Nephron progenitor cell (in vitro differentiated cells): ENCODE measurements at regions not wholly inside any gene's neighbourhood (a gene's known extent, or its start where the extent isn't known, plus 50 kb on each side); places are given as distances from the start of the nearest gene placed in this dataset.

Experiments used
- DNase-seq: peaks from one replicate; pipeline ENCODE4 v3.0.0; 2021
- H3K27ac Mint-ChIP-seq: 2 replicates; pipeline ENCODE4 v1.8.0; 2021; ENCODE audit warnings: mild to moderate bottlenecking, moderate library complexity, mixed read lengths
- H3K27me3 Mint-ChIP-seq: 2 replicates; pipeline ENCODE4 v1.8.0; 2021; ENCODE audit warnings: mild to moderate bottlenecking, low read depth, mixed read lengths; ENCODE audit not compliant: poor library complexity
- H3K36me3 Mint-ChIP-seq: 2 replicates; pipeline ENCODE4 v1.8.0; 2021; ENCODE audit warnings: low read depth, mixed read lengths
- H3K4me1 Mint-ChIP-seq: 2 replicates; pipeline ENCODE4 v1.8.0; 2021; ENCODE audit warnings: mixed read lengths
- H3K4me3 Mint-ChIP-seq: 2 replicates; pipeline ENCODE4 v1.8.0; 2021; ENCODE audit warnings: mild to moderate bottlenecking, moderate library complexity, mixed read lengths
- H3K9me3 Mint-ChIP-seq: 2 replicates; pipeline ENCODE4 v1.8.0; 2021; ENCODE audit warnings: mild to moderate bottlenecking, moderate library complexity, mixed read lengths
- TF ChIP-seq, protein P1 (sequence below): fragments of 200-600 bp; sonication (generic); IDR thresholded peaks from 2 replicates; pipeline ENCODE4 v1.5.0; 2021; ENCODE audit warnings: antibody characterized with exemption

DNA sequence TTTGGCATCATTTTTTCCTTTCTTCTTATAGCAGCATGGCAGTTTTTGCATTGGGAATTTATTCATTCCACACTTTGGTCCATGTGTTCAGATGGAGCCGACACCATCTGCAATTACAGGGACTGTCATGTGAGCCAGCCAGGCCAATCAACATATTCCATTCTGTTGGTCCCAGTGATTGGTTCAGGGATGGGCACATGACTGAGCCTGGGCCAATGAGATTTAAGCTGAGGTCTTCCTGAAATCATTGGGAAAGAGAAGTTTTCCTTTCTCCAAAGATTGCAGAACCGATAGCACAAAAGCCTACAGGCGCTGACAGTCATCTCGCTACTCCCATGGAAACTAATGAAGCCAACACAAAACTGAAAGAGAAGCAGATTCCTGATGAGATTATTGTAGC, 841.5 kb upstream of the TMEM132C start:
- H3K4me3 Mint-ChIP-seq: no peak overlapping the region
- H3K4me1 Mint-ChIP-seq: no peaks in the 10 kb centered on the region
- no peaks in the 10 kb centered on the region for H3K36me3 Mint-ChIP-seq
- peaks cover 17% of the 10 kb centered on the region for H3K27me3 Mint-ChIP-seq
- no peaks in the 10 kb centered on the region for H3K9me3 Mint-ChIP-seq
- H3K27ac Mint-ChIP-seq: no peak overlapping the region
- TF ChIP-seq, protein P1, sequence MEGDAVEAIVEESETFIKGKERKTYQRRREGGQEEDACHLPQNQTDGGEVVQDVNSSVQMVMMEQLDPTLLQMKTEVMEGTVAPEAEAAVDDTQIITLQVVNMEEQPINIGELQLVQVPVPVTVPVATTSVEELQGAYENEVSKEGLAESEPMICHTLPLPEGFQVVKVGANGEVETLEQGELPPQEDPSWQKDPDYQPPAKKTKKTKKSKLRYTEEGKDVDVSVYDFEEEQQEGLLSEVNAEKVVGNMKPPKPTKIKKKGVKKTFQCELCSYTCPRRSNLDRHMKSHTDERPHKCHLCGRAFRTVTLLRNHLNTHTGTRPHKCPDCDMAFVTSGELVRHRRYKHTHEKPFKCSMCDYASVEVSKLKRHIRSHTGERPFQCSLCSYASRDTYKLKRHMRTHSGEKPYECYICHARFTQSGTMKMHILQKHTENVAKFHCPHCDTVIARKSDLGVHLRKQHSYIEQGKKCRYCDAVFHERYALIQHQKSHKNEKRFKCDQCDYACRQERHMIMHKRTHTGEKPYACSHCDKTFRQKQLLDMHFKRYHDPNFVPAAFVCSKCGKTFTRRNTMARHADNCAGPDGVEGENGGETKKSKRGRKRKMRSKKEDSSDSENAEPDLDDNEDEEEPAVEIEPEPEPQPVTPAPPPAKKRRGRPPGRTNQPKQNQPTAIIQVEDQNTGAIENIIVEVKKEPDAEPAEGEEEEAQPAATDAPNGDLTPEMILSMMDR: no peak
- no peak for DNase-seq

DNA sequence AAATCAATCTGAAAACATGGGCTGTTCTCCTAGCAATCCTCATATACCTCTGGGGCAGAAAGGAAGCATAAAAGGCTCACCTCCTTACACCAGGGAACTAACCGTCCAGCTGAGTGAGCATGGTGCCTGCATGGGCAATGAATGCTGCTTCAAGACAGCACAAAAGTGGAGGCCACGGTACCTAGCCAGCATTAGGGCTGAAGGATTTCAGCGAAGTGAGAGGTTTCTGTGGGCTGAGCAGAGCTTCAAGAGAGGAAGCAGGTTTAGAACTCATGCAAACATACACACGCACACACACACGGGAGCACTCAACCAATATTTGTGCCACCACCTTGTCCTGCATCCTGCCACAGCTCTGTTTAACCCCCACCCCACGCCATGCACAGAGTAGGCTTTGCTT, 838.5 kb upstream of the TMEM132C start:
- TF ChIP-seq, protein P1: no peak
- Mint-ChIP-seq H3K4me1 (peaks cover 5% of the 10 kb centered on the region), H3K4me3 (no peak overlapping the region), H3K36me3 (no peaks in the 10 kb centered on the region), H3K27me3 (peaks cover 24% of the 10 kb centered on the region), H3K27ac (no peak overlapping the region), H3K9me3 (no peaks in the 10 kb centered on the region)
- DNase-seq: no peak

DNA sequence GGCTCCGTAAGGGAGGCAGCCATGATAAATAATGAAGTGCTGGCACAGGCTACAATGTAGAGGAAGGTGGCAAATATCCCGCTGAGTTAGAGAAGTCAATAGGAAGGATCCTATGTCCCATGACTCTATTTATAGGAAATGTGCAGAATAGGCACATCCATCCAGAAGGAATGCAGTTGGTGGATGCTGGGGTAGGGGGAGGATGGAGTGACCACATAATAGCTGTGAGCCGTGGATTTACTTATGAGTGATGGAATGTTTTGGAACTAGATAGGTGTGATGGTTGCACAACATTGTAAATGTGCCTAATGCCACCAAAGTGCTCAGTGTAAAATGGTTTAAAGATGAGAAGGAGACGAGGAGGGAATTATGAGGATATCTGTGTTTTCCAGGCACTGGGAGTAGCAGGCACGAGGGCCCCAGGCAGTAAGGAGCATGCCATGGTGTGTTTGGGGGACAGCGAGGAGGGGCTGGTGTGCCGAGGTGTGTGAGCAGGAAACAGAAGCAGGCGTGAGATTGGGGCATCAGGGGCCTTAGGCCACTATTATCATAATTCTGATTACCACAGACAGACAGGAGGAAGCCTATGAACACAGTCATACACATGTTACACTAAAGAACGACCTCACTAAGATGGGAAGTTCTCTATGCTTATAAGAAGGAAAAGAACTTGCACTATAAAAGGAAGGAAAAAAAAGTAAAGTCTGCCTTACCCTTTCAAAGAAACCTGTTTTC, 837.3 kb upstream of the TMEM132C start:
- DNase-seq: no peak
- H3K27me3 Mint-ChIP-seq: peaks cover 24% of the 10 kb centered on the region
- H3K4me3 Mint-ChIP-seq: no peak overlapping the region
- TF ChIP-seq, protein P1: no peak
- peaks cover 10% of the 10 kb centered on the region for H3K4me1 Mint-ChIP-seq
- no peak overlapping the region for H3K27ac Mint-ChIP-seq
- no peaks in the 10 kb centered on the region for H3K36me3 Mint-ChIP-seq
- no peaks in the 10 kb centered on the region for H3K9me3 Mint-ChIP-seq

DNA sequence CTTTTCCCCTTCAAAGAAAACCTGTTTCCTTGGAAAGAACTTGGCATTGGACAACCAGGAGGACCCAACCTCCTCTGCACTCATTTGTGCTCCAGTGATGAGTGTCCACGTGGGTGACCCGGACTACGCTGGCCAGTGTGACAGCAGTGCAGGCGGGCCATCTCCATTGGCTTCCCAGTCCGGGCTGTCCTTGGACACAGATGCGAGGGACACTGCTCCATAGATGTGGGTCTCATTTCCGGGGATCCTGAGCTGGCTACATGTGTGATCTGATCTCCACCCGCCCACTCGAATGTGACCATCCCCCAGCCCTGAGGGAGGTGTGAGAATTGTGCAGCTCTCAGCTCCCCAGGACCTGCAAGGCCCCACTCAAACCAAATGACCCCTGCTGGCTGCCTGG, 836.6 kb upstream of the TMEM132C start:
- no peaks in the 10 kb centered on the region for H3K9me3 Mint-ChIP-seq
- no peak overlapping the region for H3K27ac Mint-ChIP-seq
- H3K27me3 Mint-ChIP-seq: peaks cover 19% of the 10 kb centered on the region

DNA sequence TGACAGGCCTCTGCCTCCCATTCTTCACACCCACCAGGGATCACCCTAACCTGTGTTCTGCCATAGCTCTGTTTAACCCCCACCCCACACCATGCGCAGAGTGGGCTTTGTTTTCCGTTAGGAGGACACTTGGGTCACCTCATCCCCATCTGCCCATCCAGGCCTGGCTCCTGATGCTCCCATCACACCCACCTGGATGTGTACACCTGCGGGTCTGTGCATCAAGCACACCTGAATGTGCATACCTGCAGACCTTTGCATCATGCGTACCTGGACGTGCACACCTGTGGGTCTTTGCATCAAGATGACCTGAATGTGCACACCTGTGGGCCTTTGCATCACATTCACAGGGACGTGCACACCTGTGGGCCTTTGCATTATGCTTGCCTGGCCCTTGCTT, 835.8 kb upstream of the TMEM132C start:
- H3K27me3 Mint-ChIP-seq: peaks cover 19% of the 10 kb centered on the region
- H3K9me3 Mint-ChIP-seq: no peaks in the 10 kb centered on the region
- no peaks in the 10 kb centered on the region for H3K36me3 Mint-ChIP-seq
- no peak overlapping the region for H3K4me3 Mint-ChIP-seq
- no peak for DNase-seq
- TF ChIP-seq, protein P1: no peak
- peaks cover 10% of the 10 kb centered on the region for H3K4me1 Mint-ChIP-seq
- no peak overlapping the region for H3K27ac Mint-ChIP-seq

More for the DNA sequence above, 836.6 kb upstream of the TMEM132C start:
- Mint-ChIP-seq H3K36me3 (no peaks in the 10 kb centered on the region), H3K4me1 (peaks cover 10% of the 10 kb centered on the region), H3K4me3 (no peak overlapping the region)
- DNase-seq: no peak
- TF ChIP-seq, protein P1: no peak

DNA sequence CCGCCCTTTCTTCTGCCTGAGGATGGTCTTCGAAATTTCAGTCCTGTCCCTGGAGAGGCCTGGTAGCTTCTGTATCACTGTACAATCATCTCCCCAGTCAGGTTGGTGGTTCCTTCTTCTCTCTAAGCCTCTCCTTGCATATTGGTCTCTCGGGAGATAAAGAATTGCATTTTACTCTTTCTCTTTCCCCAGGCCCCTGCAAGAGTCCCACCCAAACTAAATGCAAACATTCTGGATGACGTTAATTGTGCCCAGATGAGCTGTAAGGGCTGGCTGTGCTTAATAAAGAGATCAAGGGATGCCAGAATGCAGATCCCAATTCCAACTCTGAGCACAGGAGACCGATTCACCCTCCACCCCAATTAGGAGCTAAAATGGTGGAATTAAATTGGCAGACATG, 835.4 kb upstream of the TMEM132C start:
- no peak overlapping the region for H3K4me3 Mint-ChIP-seq
- DNase-seq: no peak
- no peaks in the 10 kb centered on the region for H3K9me3 Mint-ChIP-seq
- H3K36me3 Mint-ChIP-seq: no peaks in the 10 kb centered on the region
- H3K27ac Mint-ChIP-seq: no peak overlapping the region
- TF ChIP-seq, protein P1: no peak
- peaks cover 22% of the 10 kb centered on the region for H3K27me3 Mint-ChIP-seq
- peaks cover 10% of the 10 kb centered on the region for H3K4me1 Mint-ChIP-seq
